Esophagus squamous epithelium (tissue), 4 donors: ENCODE measurements at regions not wholly inside any gene's neighbourhood (a gene's known extent, or its start where the extent isn't known, plus 50 kb on each side); places are given as distances from the start of the nearest gene placed in this dataset.

ENCODE experiments used
- POLR2A ChIP-seq, 4 donors: fragments of 450-650 bp; IDR thresholded peaks; one replicate each; pipeline ENCODE4 v1.6.1; 2017; ENCODE audit warnings: antibody characterized with exemption in 4 of 4, mild to moderate bottlenecking in 4 of 4, moderate library complexity in 3 of 4
- TF ChIP-seq, protein P1 (sequence below), 6 experiments: fragments of 450-650 bp in 4 of 6; fragments of 200-600 bp in 2 of 6; sonication (generic) in 2 of 6; IDR thresholded peaks; one replicate each; pipeline ENCODE4 v1.5.1; 2016 to 2019; ENCODE audit warnings: antibody characterized with exemption in 6 of 6, mild to moderate bottlenecking in 4 of 6, moderate library complexity in 4 of 6

- TF ChIP-seq, protein P1, sequence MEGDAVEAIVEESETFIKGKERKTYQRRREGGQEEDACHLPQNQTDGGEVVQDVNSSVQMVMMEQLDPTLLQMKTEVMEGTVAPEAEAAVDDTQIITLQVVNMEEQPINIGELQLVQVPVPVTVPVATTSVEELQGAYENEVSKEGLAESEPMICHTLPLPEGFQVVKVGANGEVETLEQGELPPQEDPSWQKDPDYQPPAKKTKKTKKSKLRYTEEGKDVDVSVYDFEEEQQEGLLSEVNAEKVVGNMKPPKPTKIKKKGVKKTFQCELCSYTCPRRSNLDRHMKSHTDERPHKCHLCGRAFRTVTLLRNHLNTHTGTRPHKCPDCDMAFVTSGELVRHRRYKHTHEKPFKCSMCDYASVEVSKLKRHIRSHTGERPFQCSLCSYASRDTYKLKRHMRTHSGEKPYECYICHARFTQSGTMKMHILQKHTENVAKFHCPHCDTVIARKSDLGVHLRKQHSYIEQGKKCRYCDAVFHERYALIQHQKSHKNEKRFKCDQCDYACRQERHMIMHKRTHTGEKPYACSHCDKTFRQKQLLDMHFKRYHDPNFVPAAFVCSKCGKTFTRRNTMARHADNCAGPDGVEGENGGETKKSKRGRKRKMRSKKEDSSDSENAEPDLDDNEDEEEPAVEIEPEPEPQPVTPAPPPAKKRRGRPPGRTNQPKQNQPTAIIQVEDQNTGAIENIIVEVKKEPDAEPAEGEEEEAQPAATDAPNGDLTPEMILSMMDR (IDR thresholded peaks at IDR 0.05): no peak
- no peak for TF ChIP-seq POLR2A (IDR thresholded peaks at IDR 0.05)
Measured at GRCh38 chrX:26387906-26388305, 171.9 kb downstream of the MAGEB5 start.
